SK-N-SH (cell line): ENCODE measurements at regions not wholly inside any gene's neighbourhood (a gene's known extent, or its start where the extent isn't known, plus 50 kb on each side); places are given as distances from the start of the nearest gene placed in this dataset.

Experiments
- CTCF ChIA-PET: fragments of 300-600, 350-600 bp; formaldehyde crosslinking; extraction: SDS; loops from one replicate; lab custom pipeline; 2021; lab: Yijun Ruan, JAX
- POLR2A ChIA-PET: fragments of 350-600 bp; sonication (Branson Sonifier 250); formaldehyde crosslinking; extraction: SDS; loops from one replicate; lab custom pipeline; 2020; ENCODE audit warnings: antibody characterized with exemption, inconsistent platforms; lab: Yijun Ruan, JAX
- DNase-seq: peaks from one replicate; pipeline ENCODE4 v3.0.0; 2012
- H2AFZ ChIP-seq: fragments of 200-600 bp; sonication (generic); 2 replicates; pipeline ENCODE4 v1.8.1; 2016; ENCODE audit warnings: antibody characterized with exemption, mild to moderate bottlenecking, low read depth
- H3F3A ChIP-seq: fragments of 200-600 bp; sonication (generic); replicated peaks from 2 replicates; pipeline ENCODE3; 2016; ENCODE audit warnings: antibody characterized with exemption, mild to moderate bottlenecking; ENCODE audit not compliant: insufficient read depth
- H3K27ac ChIP-seq, 2 experiments: fragments of 200-500 bp in 1 of 2; fragments of 200-600 bp in 1 of 2; sonication (Bioruptor generic) in 1 of 2; sonication (generic), shearing (Covaris generic) in 1 of 2; 2 replicates each; pipeline versions ENCODE4 v1.5.1 to v1.6.1; 2014 to 2016; ENCODE audit warnings: low read depth in 2 of 2, inconsistent platforms in 1 of 2, low read length in 1 of 2, mild to moderate bottlenecking in 1 of 2, mixed read lengths in 1 of 2
- H3K27me3 ChIP-seq: fragments of 200-600 bp; sonication (generic), shearing (Covaris generic); 2 replicates; pipeline ENCODE4 v1.6.1; 2016; ENCODE audit warnings: mixed run types; ENCODE audit not compliant: insufficient read depth
- H3K36me3 ChIP-seq, 2 experiments: fragments of 200-500 bp in 1 of 2; fragments of 200-600 bp in 1 of 2; sonication (Bioruptor generic) in 1 of 2; sonication (generic) in 1 of 2; replicated peaks in 1 of 2; 2 replicates each; pipeline versions ENCODE3 to v1.5.1; 2014 to 2016; ENCODE audit warnings: low read length in 1 of 2, mild to moderate bottlenecking in 1 of 2; ENCODE audit not compliant: insufficient read depth in 2 of 2, control insufficient read depth in 1 of 2
- H3K4me1 ChIP-seq, 2 experiments: fragments of 200-500 bp in 1 of 2; fragments of 200-600 bp in 1 of 2; sonication (Bioruptor generic) in 1 of 2; sonication (generic), shearing (Covaris generic) in 1 of 2; 2 replicates each; pipeline versions ENCODE4 v1.5.1 to v1.6.1; 2014 to 2016; ENCODE audit warnings: low read depth in 1 of 2, low read length in 1 of 2, mixed run types in 1 of 2; ENCODE audit not compliant: insufficient read depth in 2 of 2, control insufficient read depth in 1 of 2
- H3K4me2 ChIP-seq: fragments of 200-600 bp; sonication (generic), shearing (Covaris generic); 2 replicates; pipeline ENCODE4 v1.6.1; 2017; ENCODE audit warnings: mixed run types
- H3K4me3 ChIP-seq, 2 experiments: fragments of 200-500 bp in 1 of 2; fragments of 200-600 bp in 1 of 2; sonication (Bioruptor generic) in 1 of 2; sonication (generic), shearing (Covaris generic) in 1 of 2; 2 replicates each; pipeline versions ENCODE4 v1.5.1 to v1.8.1; 2014 to 2016; ENCODE audit warnings: low read depth in 2 of 2, inconsistent platforms in 1 of 2, low read length in 1 of 2, mild to moderate bottlenecking in 1 of 2, mixed read lengths in 1 of 2, moderate library complexity in 1 of 2
- H3K79me2 ChIP-seq: fragments of 200-600 bp; sonication (generic); 2 replicates; pipeline ENCODE4 v1.8.1; 2017; ENCODE audit warnings: mild to moderate bottlenecking; ENCODE audit not compliant: insufficient read depth
- H3K9ac ChIP-seq: fragments of 200-600 bp; sonication (generic); 2 replicates; pipeline ENCODE4 v1.6.1; 2017; ENCODE audit warnings: mixed run types
- H3K9me2 ChIP-seq: fragments of 200-600 bp; sonication (generic); 2 replicates; pipeline ENCODE4 v1.6.1; 2017; ENCODE audit warnings: mixed run types
- H3K9me3 ChIP-seq: fragments of 200-600 bp; sonication (generic); 2 replicates; pipeline ENCODE4 v1.6.1; 2017; ENCODE audit warnings: mixed run types, mild to moderate bottlenecking, moderate library complexity
- H4K20me1 ChIP-seq: fragments of 200-600 bp; sonication (generic); 2 replicates; pipeline ENCODE4 v1.6.1; 2017; ENCODE audit warnings: mild to moderate bottlenecking, mixed run types; ENCODE audit not compliant: insufficient read depth
- ELF1 ChIP-seq: IDR thresholded peaks from 2 replicates; pipeline ENCODE4 v1.4.0; 2012
- EP300 ChIP-seq, 2 experiments: IDR thresholded peaks; 2 replicates each; pipeline versions ENCODE4 v1.4.0 to v1.6.1; 2012; ENCODE audit warnings: borderline replicate concordance in 1 of 2, low read depth in 1 of 2, low read length in 1 of 2
- EZH2phosphoT487 ChIP-seq: fragments of 200-600 bp; sonication (generic); IDR thresholded peaks from 2 replicates; pipeline ENCODE4 v1.6.1; 2017; ENCODE audit warnings: low read depth, mixed run types, mild to moderate bottlenecking, antibody characterized with exemption, moderate library complexity, borderline replicate concordance
- FOSL2 ChIP-seq: IDR thresholded peaks from 2 replicates; pipeline ENCODE4 v1.4.0; 2012; ENCODE audit warnings: low read depth, mild to moderate bottlenecking, moderate library complexity, borderline replicate concordance
- FOXJ3 ChIP-seq: sonication (generic); formaldehyde crosslinking; IDR thresholded peaks from 2 replicates; pipeline ENCODE4 v1.5.1; 2020; ENCODE audit warnings: mild to moderate bottlenecking, missing genetic modification reagents
- FOXM1 ChIP-seq: IDR thresholded peaks from 2 replicates; pipeline ENCODE4 v1.4.0; 2012; ENCODE audit warnings: low read depth, mild to moderate bottlenecking
- GABPA ChIP-seq: IDR thresholded peaks from 2 replicates; pipeline ENCODE4 v1.4.0; 2012; ENCODE audit warnings: low read depth, mild to moderate bottlenecking
- GATA2 ChIP-seq: sonication (generic); formaldehyde crosslinking; IDR thresholded peaks from 2 replicates; pipeline ENCODE4 v1.5.0; 2020; ENCODE audit warnings: mild to moderate bottlenecking, missing genetic modification reagents
- MEF2A ChIP-seq: IDR thresholded peaks from 2 replicates; pipeline ENCODE4 v1.4.0; 2012; ENCODE audit warnings: low read depth, borderline replicate concordance
- MXI1 ChIP-seq: IDR thresholded peaks from 2 replicates; pipeline ENCODE4 v1.6.1; 2012; ENCODE audit warnings: mild to moderate bottlenecking, low read depth, low read length, improper control_type of control experiment
- PBX3 ChIP-seq: IDR thresholded peaks from 2 replicates; pipeline ENCODE4; 2012
- POLR2AphosphoS5 ChIP-seq: IDR thresholded peaks from 2 replicates; pipeline ENCODE4 v1.6.1; 2012; ENCODE audit warnings: low read depth, low read length
- RCOR1 ChIP-seq: fragments of 150-350 bp; IDR thresholded peaks from 2 replicates; pipeline ENCODE4 v1.6.1; 2017; ENCODE audit warnings: antibody characterized with exemption, low read length
- RFX5 ChIP-seq: IDR thresholded peaks from 2 replicates; pipeline ENCODE4 v1.6.1; 2012; ENCODE audit warnings: mild to moderate bottlenecking, improper control_type of control experiment, low read length
- SIN3A ChIP-seq: IDR thresholded peaks from 2 replicates; pipeline ENCODE4 v1.6.1; 2012; ENCODE audit warnings: low read depth, mild to moderate bottlenecking, low read length, moderate library complexity, borderline replicate concordance
- TAF1 ChIP-seq: IDR thresholded peaks from 2 replicates; pipeline ENCODE4 v1.6.1; 2012; ENCODE audit warnings: low read depth, mild to moderate bottlenecking, low read length, moderate library complexity, borderline replicate concordance
- TEAD4 ChIP-seq: IDR thresholded peaks from 2 replicates; pipeline ENCODE4 v1.4.0; 2012; ENCODE audit warnings: mild to moderate bottlenecking, borderline replicate concordance; ENCODE audit not compliant: insufficient read depth
- YY1 ChIP-seq: IDR thresholded peaks from 2 replicates; pipeline ENCODE4 v1.4.0; 2012; ENCODE audit warnings: low read depth, mild to moderate bottlenecking
- ZBTB33 ChIP-seq: IDR thresholded peaks from 2 replicates; pipeline ENCODE4 v1.4.0; 2012; ENCODE audit warnings: low read depth, borderline replicate concordance
- WGBS: methylation state at CpG from one replicate; pipeline ENCODE4 v1.1.6; 2017; ENCODE audit warnings: low lambda C conversion rate; 5-methylcytosine and 5-hydroxymethylcytosine counted together
- TF ChIP-seq, protein P1 (sequence below): IDR thresholded peaks from 2 replicates; pipeline ENCODE4 v1.4.0; 2012; ENCODE audit warnings: low read depth
- TF ChIP-seq, protein P2 (sequence below): fragments of 200-600 bp; sonication (generic); IDR thresholded peaks from 2 replicates; pipeline ENCODE4 v1.6.1; 2017; ENCODE audit warnings: antibody characterized with exemption, mild to moderate bottlenecking, moderate library complexity

DNA sequence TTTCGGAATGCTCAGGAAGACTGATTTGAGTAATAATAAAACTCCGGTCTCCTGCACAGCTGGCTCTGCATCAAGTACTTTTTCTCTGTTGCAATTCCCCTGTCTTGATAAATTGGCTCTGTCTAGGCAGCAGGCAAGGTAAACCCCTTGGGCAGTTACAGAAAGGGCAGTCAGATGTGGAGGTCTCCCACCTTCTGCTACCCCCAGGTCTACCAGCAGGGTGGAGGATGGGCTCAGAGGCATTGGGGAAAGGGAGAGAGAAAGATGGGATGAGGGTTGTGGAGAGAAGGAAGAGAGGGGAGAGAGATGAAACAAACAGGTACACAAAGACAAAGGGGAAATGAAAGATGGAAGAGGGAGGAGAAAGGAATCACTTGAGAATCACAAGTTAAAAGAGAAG is 156.8 kb downstream of the MIS18A start:
- Histone ChIP-seq H2AFZ (no peak overlapping the region), H4K20me1 (no peaks in the 10 kb centered on the region), H3F3A (no peaks in the 10 kb centered on the region), H3K36me3 (no peaks in the 10 kb centered on the region), H3K9ac (no peak overlapping the region), H3K9me2 (no peaks in the 10 kb centered on the region), H3K27ac (no peak overlapping the region), H3K27me3 (no peaks in the 10 kb centered on the region), H3K4me2 (no peak overlapping the region), H3K9me3 (no peaks in the 10 kb centered on the region), H3K4me1 (no peaks in the 10 kb centered on the region), H3K79me2 (no peaks in the 10 kb centered on the region), H3K4me3 (no peak overlapping the region)
- TF ChIP-seq FOSL2 (no peak), FOXM1 (no peak), ELF1 (no peak), TEAD4 (no peak), POLR2AphosphoS5 (no peak), FOXJ3 (CRISPR knock-in tag) (no peak), GATA2 (CRISPR knock-in tag) (no peak), MXI1 (no peak), ZBTB33 (no peak), YY1 (no peak), TAF1 (no peak), EP300 (IDR thresholded peaks at IDR 0.05; ENCODE audit: borderline replicate concordance in 1 of 2, low read depth in 1 of 2, low read length in 1 of 2) (no peak), GABPA (no peak), EZH2phosphoT487 (no peak), RCOR1 (no peak)
- TF ChIP-seq, protein P1, sequence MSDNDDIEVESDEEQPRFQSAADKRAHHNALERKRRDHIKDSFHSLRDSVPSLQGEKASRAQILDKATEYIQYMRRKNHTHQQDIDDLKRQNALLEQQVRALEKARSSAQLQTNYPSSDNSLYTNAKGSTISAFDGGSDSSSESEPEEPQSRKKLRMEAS = no peak
- no peak for DNase-seq
- POLR2A ChIA-PET = no interaction called here
- CTCF ChIA-PET = interaction anchor here (0.9 to 1.6 kb wide), 2 partner anchors 14 to 256 kb away, joined by 3 read pairs; no protein-coding TSS in a partner anchor
- WGBS = 79% methylated on average over 2 of the region's 2 CpGs

DNA sequence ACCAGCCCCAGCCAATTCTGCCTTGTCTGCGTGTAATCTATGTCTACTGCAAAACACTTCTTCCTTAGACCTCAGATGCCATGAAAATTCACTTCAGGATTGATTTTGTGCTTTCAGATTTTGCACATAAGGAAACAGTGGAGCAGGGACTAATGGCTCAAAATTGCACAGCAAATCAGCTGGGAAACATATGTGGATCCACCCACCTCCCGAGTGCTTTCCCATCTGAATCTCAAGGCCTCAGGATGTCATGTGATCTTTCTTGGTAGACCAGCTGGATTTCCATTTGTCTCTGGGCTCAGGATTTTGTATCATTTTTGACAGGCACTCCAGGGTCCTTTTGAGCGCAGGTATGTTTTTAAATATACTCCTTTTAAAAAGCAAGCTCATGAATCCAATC is 158.6 kb downstream of the MIS18A start:
- CTCF ChIA-PET = interaction anchor here (1.2 to 1.6 kb wide), 2 partner anchors 16 to 56 kb away, joined by 3 read pairs; no protein-coding TSS in a partner anchor
- no peaks in the 10 kb centered on the region for H3F3A ChIP-seq
- no peak overlapping the region for H3K9ac ChIP-seq
- no peaks in the 10 kb centered on the region for H3K36me3 ChIP-seq
- WGBS = 56% methylated on average over 3 of the region's 3 CpGs
- no peak overlapping the region for H3K4me2 ChIP-seq
- H3K4me3 ChIP-seq = no peak overlapping the region
- no peaks in the 10 kb centered on the region for H3K9me2 ChIP-seq
- no peaks in the 10 kb centered on the region for H3K79me2 ChIP-seq
- H3K27ac ChIP-seq = peak overlapping the region in 1 of 2 experiments; percentile 48; a peak in 1 of 4 replicates
- no peak overlapping the region for H2AFZ ChIP-seq
- H3K27me3 ChIP-seq = no peaks in the 10 kb centered on the region
- H4K20me1 ChIP-seq = no peaks in the 10 kb centered on the region
- no peak for DNase-seq
- no peaks in the 10 kb centered on the region for H3K9me3 ChIP-seq
- POLR2A ChIA-PET = no interaction called here
- H3K4me1 ChIP-seq = no peaks in the 10 kb centered on the region
- no peak for TF ChIP-seq POLR2AphosphoS5
- TF ChIP-seq, protein P1 = no peak
- TF ChIP-seq ZBTB33 = no peak
- no peak for TF ChIP-seq MEF2A
- no peak for TF ChIP-seq GATA2 (CRISPR knock-in tag)
- no peak for TF ChIP-seq PBX3
- no peak for TF ChIP-seq SIN3A
- TF ChIP-seq RFX5 = no peak
- no peak for TF ChIP-seq FOXJ3 (CRISPR knock-in tag)
- no peak for TF ChIP-seq GABPA
- TF ChIP-seq, protein P2, sequence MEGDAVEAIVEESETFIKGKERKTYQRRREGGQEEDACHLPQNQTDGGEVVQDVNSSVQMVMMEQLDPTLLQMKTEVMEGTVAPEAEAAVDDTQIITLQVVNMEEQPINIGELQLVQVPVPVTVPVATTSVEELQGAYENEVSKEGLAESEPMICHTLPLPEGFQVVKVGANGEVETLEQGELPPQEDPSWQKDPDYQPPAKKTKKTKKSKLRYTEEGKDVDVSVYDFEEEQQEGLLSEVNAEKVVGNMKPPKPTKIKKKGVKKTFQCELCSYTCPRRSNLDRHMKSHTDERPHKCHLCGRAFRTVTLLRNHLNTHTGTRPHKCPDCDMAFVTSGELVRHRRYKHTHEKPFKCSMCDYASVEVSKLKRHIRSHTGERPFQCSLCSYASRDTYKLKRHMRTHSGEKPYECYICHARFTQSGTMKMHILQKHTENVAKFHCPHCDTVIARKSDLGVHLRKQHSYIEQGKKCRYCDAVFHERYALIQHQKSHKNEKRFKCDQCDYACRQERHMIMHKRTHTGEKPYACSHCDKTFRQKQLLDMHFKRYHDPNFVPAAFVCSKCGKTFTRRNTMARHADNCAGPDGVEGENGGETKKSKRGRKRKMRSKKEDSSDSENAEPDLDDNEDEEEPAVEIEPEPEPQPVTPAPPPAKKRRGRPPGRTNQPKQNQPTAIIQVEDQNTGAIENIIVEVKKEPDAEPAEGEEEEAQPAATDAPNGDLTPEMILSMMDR = no peak
